K562 (cell line): ENCODE measurements at regions not wholly inside any gene's neighbourhood (a gene's known extent, or its start where the extent isn't known, plus 50 kb on each side); places are given as distances from the start of the nearest gene placed in this dataset.

Experiments used
- BCL6 ChIP-seq: fragments of 250-450 bp; sonication (Bioruptor Pico); IDR thresholded peaks from 2 replicates; pipeline ENCODE4 v1.4.0; 2020
- CAMTA2 ChIP-seq: fragments of 250-450 bp; sonication (Bioruptor Pico); conservative IDR thresholded peaks from 2 replicates; pipeline ENCODE4 v1.5.1; 2022
- DIDO1 ChIP-seq: fragments of 450-650 bp; IDR thresholded peaks from 2 replicates; pipeline ENCODE4 v1.6.1; 2016; ENCODE audit warnings: low read depth, missing biosample characterization, missing genetic modification characterization
- ESRRA ChIP-seq: fragments of 450-650 bp; IDR thresholded peaks from 2 replicates; pipeline ENCODE4 v1.6.1; 2014; ENCODE audit warnings: low read depth, mild to moderate bottlenecking, moderate library complexity, borderline replicate concordance
- FOXM1 ChIP-seq, 2 experiments: fragments of 450-650 bp in 1 of 2; sonication (generic) in 1 of 2; formaldehyde crosslinking in 1 of 2; IDR thresholded peaks; 2 replicates each; pipeline versions ENCODE4 v1.6.1 to v1.9.0; 2017 to 2022; ENCODE audit warnings: low read depth in 2 of 2, mild to moderate bottlenecking in 2 of 2, missing genetic modification reagents in 1 of 2, moderate library complexity in 1 of 2
- HIVEP1 ChIP-seq: fragments of 250-450 bp; sonication (Bioruptor Pico); IDR thresholded peaks from 2 replicates; pipeline ENCODE4 v1.4.0; 2020; ENCODE audit warnings: mild to moderate bottlenecking
- HNRNPUL1 ChIP-seq: fragments of 200-400 bp; formaldehyde crosslinking; IDR thresholded peaks from 2 replicates; pipeline ENCODE4 v1.6.1; 2017; ENCODE audit warnings: low read length
- JUND ChIP-seq, 2 experiments: IDR thresholded peaks; 2 replicates in 1 of 2; 3 replicates in 1 of 2; pipeline ENCODE4 v1.6.1; 2011; ENCODE audit warnings: borderline replicate concordance in 2 of 2, low read depth in 2 of 2, low read length in 2 of 2, improper control_type of control experiment in 1 of 2, missing biosample characterization in 1 of 2, missing genetic modification characterization in 1 of 2, missing genetic modification reagents in 1 of 2
- KDM2B ChIP-seq: fragments of 250-450 bp; sonication (Bioruptor Pico); IDR thresholded peaks from 2 replicates; pipeline ENCODE4 v1.8.0; 2021; ENCODE audit warnings: mild to moderate bottlenecking, moderate library complexity
- LARP7 ChIP-seq: fragments of 450-650 bp; IDR thresholded peaks from 2 replicates; pipeline ENCODE4 v1.6.1; 2016
- PHF8 ChIP-seq: fragments of 200-600 bp; sonication (generic); IDR thresholded peaks from 2 replicates; pipeline ENCODE4 v1.6.1; 2012; ENCODE audit warnings: mixed run types, mild to moderate bottlenecking, inconsistent platforms, low read length, moderate library complexity, borderline replicate concordance
- SMARCA5 ChIP-seq: fragments of 450-650 bp; IDR thresholded peaks from 2 replicates; pipeline ENCODE4 v1.6.1; 2016
- WHSC1 ChIP-seq: IDR thresholded peaks from one replicate; pipeline ENCODE4 v1.6.1; 2012; ENCODE audit warnings: low read length, control low read depth, inconsistent platforms
- XRCC3 ChIP-seq: fragments of 450-650 bp; IDR thresholded peaks from 2 replicates; pipeline ENCODE4 v1.6.1; 2017; ENCODE audit warnings: mild to moderate bottlenecking, moderate library complexity
- ZNF24 ChIP-seq: fragments of 450-650 bp; IDR thresholded peaks from 2 replicates; pipeline ENCODE4 v1.6.1; 2016
- ZNF282 ChIP-seq: sonication (generic); formaldehyde crosslinking; IDR thresholded peaks from 2 replicates; pipeline ENCODE4 v1.8.1; 2023; ENCODE audit warnings: missing genetic modification reagents
- ZNF347 ChIP-seq: fragments of 450-650 bp; formaldehyde crosslinking; IDR thresholded peaks from 2 replicates; pipeline ENCODE4 v1.4.0; 2020; ENCODE audit warnings: low read depth, mild to moderate bottlenecking, moderate library complexity
- ZNF717 ChIP-seq: fragments of 250-450 bp; sonication (Bioruptor Pico); IDR thresholded peaks from 2 replicates; pipeline ENCODE4 v1.5.0; 2021
- ZNF785 ChIP-seq: fragments of 250-450 bp; sonication (Bioruptor Pico); IDR thresholded peaks from 2 replicates; pipeline ENCODE4 v1.4.0; 2020; ENCODE audit warnings: mild to moderate bottlenecking
- ZNF830 ChIP-seq: fragments of 250-450 bp; sonication (Bioruptor Pico); IDR thresholded peaks from 2 replicates; pipeline ENCODE4 v1.5.0; 2021; ENCODE audit warnings: mild to moderate bottlenecking
- TF ChIP-seq, protein P1 (sequence below): fragments of 250-450 bp; sonication (Bioruptor Pico); IDR thresholded peaks from 2 replicates; pipeline ENCODE4 v1.8.0; 2021; ENCODE audit warnings: moderate library complexity, mild to moderate bottlenecking, inconsistent platforms
- TF ChIP-seq, protein P2 (sequence below): sonication (generic); formaldehyde crosslinking; IDR thresholded peaks from 2 replicates; pipeline ENCODE4 v1.8.1; 2023; ENCODE audit warnings: mild to moderate bottlenecking, missing genetic modification reagents, moderate library complexity
- TF ChIP-seq, protein P3 (sequence below): sonication (generic); formaldehyde crosslinking; IDR thresholded peaks from 2 replicates; pipeline ENCODE4 v1.8.1; 2022; ENCODE audit warnings: missing genetic modification reagents
- TF ChIP-seq, protein P4 (sequence below): sonication (generic); formaldehyde crosslinking; IDR thresholded peaks from 2 replicates; pipeline ENCODE4 v1.9.0; 2022; ENCODE audit warnings: mild to moderate bottlenecking, missing genetic modification reagents
- TF ChIP-seq, protein P5 (sequence below): sonication (generic); formaldehyde crosslinking; IDR thresholded peaks from 2 replicates; pipeline ENCODE4 v1.8.0; 2022; ENCODE audit warnings: missing genetic modification reagents, mild to moderate bottlenecking, moderate library complexity, borderline replicate concordance

DNA sequence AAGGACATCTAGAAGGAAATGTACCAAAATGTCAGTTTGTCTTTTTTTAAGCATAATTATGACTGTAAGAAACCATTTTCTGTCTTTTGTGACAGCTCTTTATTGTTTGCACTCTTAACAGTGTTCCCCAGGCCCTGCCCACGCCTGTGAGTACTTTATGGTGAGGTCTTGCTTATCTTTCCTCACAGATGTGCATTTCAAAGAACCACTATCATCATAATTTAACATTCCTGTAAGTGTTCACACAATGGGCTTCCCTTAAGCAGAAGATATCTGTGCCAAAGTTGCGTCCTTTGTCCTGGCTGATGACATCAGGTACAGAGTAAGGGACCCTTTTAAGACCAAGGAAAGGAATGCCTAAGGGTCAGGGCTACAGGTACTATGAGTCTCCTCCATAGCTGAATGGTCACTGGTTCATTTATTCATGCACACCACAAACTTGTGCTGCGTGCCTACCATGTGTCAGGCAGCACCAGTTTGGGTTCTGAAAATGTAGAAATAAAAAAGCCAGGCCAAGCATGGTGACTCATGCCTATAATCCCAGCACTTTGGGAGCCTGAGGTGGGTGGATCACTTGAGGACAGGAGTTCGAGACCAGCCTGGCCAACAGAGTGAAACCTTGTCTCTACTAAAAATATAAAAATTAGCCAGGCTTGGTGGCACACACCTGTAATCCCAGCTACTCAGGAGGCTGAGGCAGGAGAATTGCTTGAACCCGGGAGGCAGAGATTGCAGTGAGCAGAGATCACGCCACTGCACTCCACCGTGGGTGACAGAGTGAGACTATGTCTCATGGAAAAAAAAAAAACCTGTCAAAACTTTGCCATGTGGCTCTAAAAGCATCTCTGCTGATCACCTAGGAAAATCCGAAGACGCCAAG is 55.4 kb upstream of the NLK start (continued):
- TF ChIP-seq, protein P1, sequence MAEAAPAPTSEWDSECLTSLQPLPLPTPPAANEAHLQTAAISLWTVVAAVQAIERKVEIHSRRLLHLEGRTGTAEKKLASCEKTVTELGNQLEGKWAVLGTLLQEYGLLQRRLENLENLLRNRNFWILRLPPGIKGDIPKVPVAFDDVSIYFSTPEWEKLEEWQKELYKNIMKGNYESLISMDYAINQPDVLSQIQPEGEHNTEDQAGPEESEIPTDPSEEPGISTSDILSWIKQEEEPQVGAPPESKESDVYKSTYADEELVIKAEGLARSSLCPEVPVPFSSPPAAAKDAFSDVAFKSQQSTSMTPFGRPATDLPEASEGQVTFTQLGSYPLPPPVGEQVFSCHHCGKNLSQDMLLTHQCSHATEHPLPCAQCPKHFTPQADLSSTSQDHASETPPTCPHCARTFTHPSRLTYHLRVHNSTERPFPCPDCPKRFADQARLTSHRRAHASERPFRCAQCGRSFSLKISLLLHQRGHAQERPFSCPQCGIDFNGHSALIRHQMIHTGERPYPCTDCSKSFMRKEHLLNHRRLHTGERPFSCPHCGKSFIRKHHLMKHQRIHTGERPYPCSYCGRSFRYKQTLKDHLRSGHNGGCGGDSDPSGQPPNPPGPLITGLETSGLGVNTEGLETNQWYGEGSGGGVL (CRISPR knock-in tag): no peak
- TF ChIP-seq ZNF282 (CRISPR knock-in tag) (no peak), FOXM1 (IDR thresholded peaks at IDR 0.05; ENCODE audit: low read depth) (peak; percentile 90), FOXM1 (CRISPR knock-in tag; IDR thresholded peaks at IDR 0.05; ENCODE audit: low read depth) (no peak), PHF8 (no peak), LARP7 (no peak), SMARCA5 (0 out of 2 replicates have a peak, but pooled peaks have one; percentile 61), ZNF24 (peak; percentile 91), HIVEP1 (CRISPR knock-in tag) (no peak), JUND (IDR thresholded peaks at IDR 0.05; ENCODE audit: borderline replicate concordance, low read depth, low read length) (peak; percentile 83), JUND (tag; IDR thresholded peaks at IDR 0.05; ENCODE audit: borderline replicate concordance, low read depth, low read length) (peak; percentile 93; the same call in 2 of the 3 replicates), CAMTA2 (CRISPR knock-in tag) (no peak), ZNF717 (no peak), ZNF347 (CRISPR knock-in tag) (no peak), KDM2B (no peak), XRCC3 (no peak), ZNF830 (no peak), BCL6 (CRISPR knock-in tag) (no peak), DIDO1 (tag) (no peak), ESRRA (peak; percentile 86), WHSC1 (no peak), ZNF785 (CRISPR knock-in tag) (no peak), HNRNPUL1 (no peak)
- TF ChIP-seq, protein P2, sequence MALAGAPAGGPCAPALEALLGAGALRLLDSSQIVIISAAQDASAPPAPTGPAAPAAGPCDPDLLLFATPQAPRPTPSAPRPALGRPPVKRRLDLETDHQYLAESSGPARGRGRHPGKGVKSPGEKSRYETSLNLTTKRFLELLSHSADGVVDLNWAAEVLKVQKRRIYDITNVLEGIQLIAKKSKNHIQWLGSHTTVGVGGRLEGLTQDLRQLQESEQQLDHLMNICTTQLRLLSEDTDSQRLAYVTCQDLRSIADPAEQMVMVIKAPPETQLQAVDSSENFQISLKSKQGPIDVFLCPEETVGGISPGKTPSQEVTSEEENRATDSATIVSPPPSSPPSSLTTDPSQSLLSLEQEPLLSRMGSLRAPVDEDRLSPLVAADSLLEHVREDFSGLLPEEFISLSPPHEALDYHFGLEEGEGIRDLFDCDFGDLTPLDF (CRISPR knock-in tag): no peak
- TF ChIP-seq, protein P3, sequence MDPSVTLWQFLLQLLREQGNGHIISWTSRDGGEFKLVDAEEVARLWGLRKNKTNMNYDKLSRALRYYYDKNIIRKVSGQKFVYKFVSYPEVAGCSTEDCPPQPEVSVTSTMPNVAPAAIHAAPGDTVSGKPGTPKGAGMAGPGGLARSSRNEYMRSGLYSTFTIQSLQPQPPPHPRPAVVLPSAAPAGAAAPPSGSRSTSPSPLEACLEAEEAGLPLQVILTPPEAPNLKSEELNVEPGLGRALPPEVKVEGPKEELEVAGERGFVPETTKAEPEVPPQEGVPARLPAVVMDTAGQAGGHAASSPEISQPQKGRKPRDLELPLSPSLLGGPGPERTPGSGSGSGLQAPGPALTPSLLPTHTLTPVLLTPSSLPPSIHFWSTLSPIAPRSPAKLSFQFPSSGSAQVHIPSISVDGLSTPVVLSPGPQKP (CRISPR knock-in tag): no peak
- TF ChIP-seq, protein P4, sequence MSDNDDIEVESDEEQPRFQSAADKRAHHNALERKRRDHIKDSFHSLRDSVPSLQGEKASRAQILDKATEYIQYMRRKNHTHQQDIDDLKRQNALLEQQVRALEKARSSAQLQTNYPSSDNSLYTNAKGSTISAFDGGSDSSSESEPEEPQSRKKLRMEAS (CRISPR knock-in tag): peak; percentile 65
- TF ChIP-seq, protein P5, sequence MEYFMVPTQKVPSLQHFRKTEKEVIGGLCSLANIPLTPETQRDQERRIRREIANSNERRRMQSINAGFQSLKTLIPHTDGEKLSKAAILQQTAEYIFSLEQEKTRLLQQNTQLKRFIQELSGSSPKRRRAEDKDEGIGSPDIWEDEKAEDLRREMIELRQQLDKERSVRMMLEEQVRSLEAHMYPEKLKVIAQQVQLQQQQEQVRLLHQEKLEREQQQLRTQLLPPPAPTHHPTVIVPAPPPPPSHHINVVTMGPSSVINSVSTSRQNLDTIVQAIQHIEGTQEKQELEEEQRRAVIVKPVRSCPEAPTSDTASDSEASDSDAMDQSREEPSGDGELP (CRISPR knock-in tag): peak; percentile 20; the same call in 1 of the 2 replicates
